H54 (cell line): ENCODE measurements at regions not wholly inside any gene's neighbourhood (a gene's known extent, or its start where the extent isn't known, plus 50 kb on each side); places are given as distances from the start of the nearest gene placed in this dataset.

Experiments used
- DNase-seq: peaks from one replicate; pipeline ENCODE4 v3.0.0; 2011; ENCODE audit warnings: low spot score, mixed read lengths; ENCODE audit not compliant: insufficient read length
- FAIRE-seq: peaks from 3 replicates; lab custom pipeline; 2011; peaks lifted over from hg19 to GRCh38; lab: Jason Lieb, UNC
- POLR2A ChIP-seq: IDR thresholded peaks from 2 replicates; pipeline ENCODE4 v1.6.1; 2011; ENCODE audit warnings: low read depth, mild to moderate bottlenecking, low read length

- FAIRE-seq (no peak), DNase-seq (no peak)
- no peak for TF ChIP-seq POLR2A
Measured at GRCh38 chr2:205909184-205909572, 176.8 kb downstream of the INO80D start.

GRCh38 chr2:205908212-205909183 is 177.5 kb downstream of the INO80D start:
- no peak for TF ChIP-seq POLR2A
- DNase-seq (no peak), FAIRE-seq (no peak)

GRCh38 chr2:205906419-205906818 is 179.6 kb downstream of the INO80D start:
- DNase-seq (no peak), FAIRE-seq (no peak)

GRCh38 chr2:205905576-205905975 is 180.4 kb downstream of the INO80D start:
- DNase-seq: no peak
- TF ChIP-seq POLR2A: no peak
- FAIRE-seq: no peak

More at GRCh38 chr2:205906419-205906818, 179.6 kb downstream of the INO80D start:
- TF ChIP-seq POLR2A: no peak

GRCh38 chr2:205904873-205905272 is 181.1 kb downstream of the INO80D start:
- TF ChIP-seq POLR2A: no peak
- DNase-seq: no peak
- no peak for FAIRE-seq

GRCh38 chr2:205903549-205904129 is 182.3 kb downstream of the INO80D start:
- DNase-seq (no peak), FAIRE-seq (no peak)
- TF ChIP-seq POLR2A: no peak

GRCh38 chr2:205902900-205903237 is 183.1 kb downstream of the INO80D start:
- TF ChIP-seq POLR2A: no peak
- DNase-seq (no peak), FAIRE-seq (no peak)

GRCh38 chr2:205902041-205902899 is 183.7 kb downstream of the INO80D start:
- DNase-seq: no peak
- FAIRE-seq: no peak
- no peak for TF ChIP-seq POLR2A

- no peak for TF ChIP-seq POLR2A
- DNase-seq (no peak), FAIRE-seq (no peak)
Measured at GRCh38 chr2:205901491-205901890, 184.5 kb downstream of the INO80D start.

GRCh38 chr2:205898744-205899143 is 187.2 kb downstream of the INO80D start:
- TF ChIP-seq POLR2A: no peak
- FAIRE-seq: no peak
- no peak for DNase-seq

GRCh38 chr2:205895981-205896655 is 189.9 kb downstream of the INO80D start:
- DNase-seq (no peak), FAIRE-seq (no peak)
- no peak for TF ChIP-seq POLR2A

- no peak for FAIRE-seq
- no peak for TF ChIP-seq POLR2A
- no peak for DNase-seq
Measured at GRCh38 chr2:205892665-205893259, 193.2 kb downstream of the INO80D start.

- DNase-seq (no peak), FAIRE-seq (no peak)
Measured at GRCh38 chr2:205892251-205892655, 193.7 kb downstream of the INO80D start.

More at GRCh38 chr2:205892251-205892655, 193.7 kb downstream of the INO80D start:
- TF ChIP-seq POLR2A: no peak
